ENCODE measurements at regions not wholly inside any gene's neighbourhood (a gene's known extent, or its start where the extent isn't known, plus 50 kb on each side); places are given as distances from the start of the nearest gene placed in this dataset.

DNA sequence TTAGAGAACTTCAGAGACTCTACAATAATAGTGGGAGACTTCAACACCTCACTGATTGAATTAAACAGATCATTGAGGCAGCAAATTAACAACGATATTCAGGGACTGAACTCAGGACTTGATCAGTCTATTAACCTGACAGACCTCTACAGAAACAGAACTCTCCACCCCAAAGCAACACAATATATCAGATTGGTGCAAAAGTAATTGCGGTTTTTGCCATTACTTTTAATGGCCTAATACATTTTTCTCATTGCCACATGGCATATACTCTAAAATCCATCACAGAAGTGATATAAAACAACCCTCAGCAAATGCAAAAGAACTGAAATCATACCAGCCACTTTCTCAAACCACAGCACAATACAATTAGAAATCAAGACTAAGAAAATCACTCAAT, 298.1 kb upstream of the SGO1 start:
- no peak overlapping the region for H4K5ac ChIP-seq (ENCODE audit: insufficient read length, low read depth, low read length)
- no peak for TF ChIP-seq CTCF (conservative IDR thresholded peaks at IDR 0.05)
- Mint-ChIP-seq H3K27me3 (ENCODE audit: low read depth) (no peaks in the 10 kb centered on the region; the same call in 1 of the 2 replicates), H3K9me3 (peaks cover 11 to 22% of the 10 kb centered on the region in 2 experiments), H3K4me1 (peaks cover 13 to 15% of the 10 kb centered on the region in 2 experiments), H3K27ac (no peak overlapping the region), H3K36me3 (ENCODE audit: insufficient read depth in 1 of 3, low read depth in 3 of 3) (peaks cover 10 to 19% (median 10%) of the 10 kb centered on the region in 3 experiments), H3K4me3 (no peak overlapping the region)
- H2BK12ac ChIP-seq (ENCODE audit: insufficient read length, low read depth, low read length): no peak overlapping the region
- no peaks in the 10 kb centered on the region for H3K9me3 ChIP-seq (ENCODE audit: control insufficient read depth, low read depth, low read length)
- H4K8ac ChIP-seq (replicated peaks; ENCODE audit: insufficient read length, low read depth, low read length): no peak overlapping the region
- H4K91ac ChIP-seq (ENCODE audit: insufficient read length, low read depth, low read length): no peak overlapping the region
- no peak overlapping the region for H2AK5ac ChIP-seq (ENCODE audit: insufficient read length, low read length)
- H3K79me1 ChIP-seq (ENCODE audit: insufficient read depth, low read depth, low read length, poor library complexity, severe bottlenecking): no peaks in the 10 kb centered on the region
- H2BK5ac ChIP-seq (ENCODE audit: insufficient read length, low read length): no peak overlapping the region
- no peak for DNase-seq
- H3T11ph ChIP-seq (ENCODE audit: low read length): no peak overlapping the region
- WGBS (ENCODE audit: extremely low coverage, insufficient read length, low lambda C conversion rate): no CpG with 5 or more reads among the region's 2 CpGs
- no peak overlapping the region for H3K18ac ChIP-seq (ENCODE audit: insufficient read length, low read depth, low read length)
- H2AFZ ChIP-seq (ENCODE audit: low read length): no peak overlapping the region
- H2BK20ac ChIP-seq (ENCODE audit: low read depth, low read length, poor library complexity, severe bottlenecking): no peak overlapping the region
- H2BK15ac ChIP-seq (ENCODE audit: low read depth, low read length): no peak overlapping the region
- H3K14ac ChIP-seq (ENCODE audit: insufficient read depth, low read length): no peak overlapping the region
- H3K4me2 ChIP-seq (ENCODE audit: insufficient read depth, insufficient read length, low read length): no peak overlapping the region
- H4K20me1 ChIP-seq (ENCODE audit: control insufficient read depth, insufficient read depth, insufficient read length): no peaks in the 10 kb centered on the region
- H3K56ac ChIP-seq (ENCODE audit: insufficient read length, low read depth, low read length): no peak overlapping the region
- H3K23ac ChIP-seq (ENCODE audit: insufficient read length, low read depth, low read length): no peak overlapping the region
- no peak overlapping the region for H3K27ac ChIP-seq (ENCODE audit: insufficient read length, low read depth, low read length)
- H3K23me2 ChIP-seq (ENCODE audit: insufficient read length, low read depth, low read length, poor library complexity, severe bottlenecking): no peaks in the 10 kb centered on the region
- H2BK120ac ChIP-seq (ENCODE audit: low read depth, low read length, poor library complexity, severe bottlenecking): no peak overlapping the region
- H3K79me2 ChIP-seq (ENCODE audit: insufficient read depth, low read length): no peaks in the 10 kb centered on the region
- H3K27me3 ChIP-seq (ENCODE audit: insufficient read depth, low read length): no peaks in the 10 kb centered on the region
- H3K4ac ChIP-seq (ENCODE audit: low read depth, low read length): no peak overlapping the region
- H3K4me1 ChIP-seq (ENCODE audit: insufficient read depth, low read length): no peaks in the 10 kb centered on the region
- H3K9ac ChIP-seq (ENCODE audit: extremely low read depth, insufficient read length, low read length): no peak overlapping the region

All from H9 (cell line).